Endothelial cell of umbilical vein (primary cell): ENCODE measurements at regions not wholly inside any gene's neighbourhood (a gene's known extent, or its start where the extent isn't known, plus 50 kb on each side); places are given as distances from the start of the nearest gene placed in this dataset.
"Not testable (repeated sequence)": the region's sequence is repeated elsewhere in the genome, so short reads cannot be mapped to it uniquely, and the experiment has no call there.

Experiments
- CTCF ChIP-seq, 2 donors: IDR thresholded peaks; 1 replicate in 1 of 2; 2 replicates in 1 of 2; pipeline ENCODE4 v1.5.1; 2011; ENCODE audit warnings: low read length in 2 of 2, mild to moderate bottlenecking in 2 of 2, moderate library complexity in 2 of 2, control low read depth in 1 of 2, inconsistent platforms in 1 of 2, low read depth in 1 of 2; ENCODE audit not compliant: insufficient read depth in 1 of 2; ENCODE audit errors: extremely low read depth in 1 of 2
- EZH2 ChIP-seq: IDR thresholded peaks from 2 replicates; pipeline ENCODE4 v1.6.1; 2012; ENCODE audit warnings: borderline replicate concordance, low read depth, mild to moderate bottlenecking, moderate library complexity, low read length, inconsistent platforms; ENCODE audit not compliant: severe bottlenecking
- GATA2 ChIP-seq: IDR thresholded peaks from 2 replicates; pipeline ENCODE4 v1.7.0; 2011; ENCODE audit warnings: low read depth, mild to moderate bottlenecking, moderate library complexity, mixed read lengths, low read length; ENCODE audit not compliant: insufficient read length, insufficient read depth
- JUN ChIP-seq: IDR thresholded peaks from 2 replicates; pipeline ENCODE4 v1.6.1; 2011; ENCODE audit warnings: borderline replicate concordance, low read depth; ENCODE audit not compliant: insufficient read length, insufficient read depth
- MAX ChIP-seq: IDR thresholded peaks from 2 replicates; pipeline ENCODE4 v1.6.1; 2011; ENCODE audit not compliant: insufficient read depth, insufficient read length
- MYC ChIP-seq: IDR thresholded peaks from one replicate; pipeline ENCODE4 v1.6.1; 2011; ENCODE audit warnings: mild to moderate bottlenecking, low read depth, low read length
- POLR2A ChIP-seq: IDR thresholded peaks from 2 replicates; pipeline ENCODE4 v1.6.1; 2012; ENCODE audit warnings: low read depth, mild to moderate bottlenecking, control low read depth, low read length
- POLR2AphosphoS5 ChIP-seq: IDR thresholded peaks from 2 replicates; pipeline ENCODE4 v1.6.1; 2012; ENCODE audit warnings: low read depth, mild to moderate bottlenecking, control low read depth, low read length, moderate library complexity; ENCODE audit not compliant: insufficient read depth

- TF ChIP-seq CTCF (IDR thresholded peaks at IDR 0.05; ENCODE audit: extremely low read depth in 1 of 2, insufficient read depth in 1 of 2, low read depth in 1 of 2, low read length in 2 of 2); EZH2; POLR2A; POLR2AphosphoS5; MYC; GATA2; JUN; MAX: not testable (repeated sequence)
Observed at GRCh38 chr3:197614134-197614533, 58.4 kb upstream of the BDH1 start.
